Effector memory CD4-positive, alpha-beta T cell (primary cell): ENCODE measurements at regions not wholly inside any gene's neighbourhood (a gene's known extent, or its start where the extent isn't known, plus 50 kb on each side); places are given as distances from the start of the nearest gene placed in this dataset.
"Not testable (repeated sequence)": the region's sequence is repeated elsewhere in the genome, so short reads cannot be mapped to it uniquely, and the experiment has no call there.

Experiments
- DNase-seq, 3 donors: peaks; one replicate each; pipeline ENCODE4 v3.0.0-alpha.2; 2020
- H3K27ac ChIP-seq: 2 replicates; pipeline ENCODE4 v1.7.0; 2013; ENCODE audit warnings: mild to moderate bottlenecking, low read length, moderate library complexity; ENCODE audit not compliant: insufficient read depth, poor library complexity, severe bottlenecking
- H3K27me3 ChIP-seq: replicated peaks from 2 replicates; pipeline ENCODE4 v1.7.0; 2013; ENCODE audit warnings: mild to moderate bottlenecking, low read length; ENCODE audit not compliant: insufficient read depth, control insufficient read depth, poor library complexity, severe bottlenecking
- H3K36me3 ChIP-seq: 2 replicates; pipeline ENCODE4 v1.7.0; 2013; ENCODE audit warnings: mild to moderate bottlenecking, low read length, moderate library complexity; ENCODE audit not compliant: control insufficient read depth, insufficient read depth
- H3K4me1 ChIP-seq: 2 replicates; pipeline ENCODE4 v1.7.0; 2013; ENCODE audit warnings: low read length, mild to moderate bottlenecking; ENCODE audit not compliant: control insufficient read depth, insufficient read depth, poor library complexity, severe bottlenecking
- H3K4me3 ChIP-seq: 2 replicates; pipeline ENCODE4 v1.7.0; 2013; ENCODE audit warnings: low read length, low read depth, mild to moderate bottlenecking; ENCODE audit not compliant: insufficient read depth, poor library complexity, severe bottlenecking
- H3K9me3 ChIP-seq: 2 replicates; pipeline ENCODE4 v1.7.0; 2013; ENCODE audit warnings: mild to moderate bottlenecking, low read length, moderate library complexity; ENCODE audit not compliant: control insufficient read depth

GRCh38 chr4:77342170-77342810 lies 185.3 kb downstream of the CCNG2 start:
- no peaks in the 10 kb centered on the region for H3K27me3 ChIP-seq
- no peak for DNase-seq
- no peaks in the 10 kb centered on the region for H3K36me3 ChIP-seq
- no peaks in the 10 kb centered on the region for H3K9me3 ChIP-seq
- H3K4me3 ChIP-seq = no peak overlapping the region
- H3K27ac ChIP-seq = no peak overlapping the region
- H3K4me1 ChIP-seq = no peaks in the 10 kb centered on the region

GRCh38 chr4:77344001-77344400 lies 187.0 kb downstream of the CCNG2 start:
- Histone ChIP-seq H3K4me1 (no peaks in the 10 kb centered on the region), H3K36me3 (no peaks in the 10 kb centered on the region), H3K9me3 (no peaks in the 10 kb centered on the region), H3K4me3 (no peak overlapping the region), H3K27me3 (no peaks in the 10 kb centered on the region), H3K27ac (no peak overlapping the region)
- DNase-seq = no peak

GRCh38 chr4:77344784-77345183 lies 187.8 kb downstream of the CCNG2 start:
- Histone ChIP-seq H3K27ac (no peak overlapping the region), H3K9me3 (no peaks in the 10 kb centered on the region), H3K4me3 (no peak overlapping the region), H3K36me3 (no peaks in the 10 kb centered on the region), H3K4me1 (no peaks in the 10 kb centered on the region), H3K27me3 (no peaks in the 10 kb centered on the region)
- DNase-seq = no peak

GRCh38 chr4:77347351-77347966 lies 190.5 kb downstream of the CCNG2 start:
- DNase-seq = no peak
- Histone ChIP-seq H3K27me3 (no peaks in the 10 kb centered on the region), H3K9me3 (no peaks in the 10 kb centered on the region), H3K36me3 (no peaks in the 10 kb centered on the region), H3K27ac (no peak overlapping the region), H3K4me1 (no peaks in the 10 kb centered on the region), H3K4me3 (no peak overlapping the region)

- Histone ChIP-seq H3K4me3 (no peak overlapping the region), H3K36me3 (no peaks in the 10 kb centered on the region), H3K9me3 (no peaks in the 10 kb centered on the region), H3K27me3 (no peaks in the 10 kb centered on the region), H3K4me1 (no peaks in the 10 kb centered on the region), H3K27ac (no peak overlapping the region)
- no peak for DNase-seq
Measured at GRCh38 chr4:77348815-77349214, 191.8 kb downstream of the CCNG2 start.

- H3K36me3 ChIP-seq = no peaks in the 10 kb centered on the region
- no peaks in the 10 kb centered on the region for H3K4me1 ChIP-seq
- H3K27ac ChIP-seq = no peak overlapping the region
- H3K27me3 ChIP-seq = no peaks in the 10 kb centered on the region
- DNase-seq = no peak
- H3K4me3 ChIP-seq = no peak overlapping the region
- H3K9me3 ChIP-seq = no peaks in the 10 kb centered on the region
Measured at GRCh38 chr4:77349364-77349763, 192.4 kb downstream of the CCNG2 start.

- H3K4me3 ChIP-seq = no peak overlapping the region
- no peaks in the 10 kb centered on the region for H3K9me3 ChIP-seq
- no peaks in the 10 kb centered on the region for H3K36me3 ChIP-seq
- no peak overlapping the region for H3K27ac ChIP-seq
- H3K4me1 ChIP-seq = no peaks in the 10 kb centered on the region
- DNase-seq = no peak
- no peaks in the 10 kb centered on the region for H3K27me3 ChIP-seq
Measured at GRCh38 chr4:77349796-77350195, 192.8 kb downstream of the CCNG2 start.

GRCh38 chr4:77352192-77352591 lies 195.2 kb downstream of the CCNG2 start:
- no peak overlapping the region for H3K4me3 ChIP-seq
- no peaks in the 10 kb centered on the region for H3K9me3 ChIP-seq
- DNase-seq = no peak
- H3K27ac ChIP-seq = no peak overlapping the region
- no peaks in the 10 kb centered on the region for H3K27me3 ChIP-seq
- H3K4me1 ChIP-seq = no peaks in the 10 kb centered on the region
- H3K36me3 ChIP-seq = no peaks in the 10 kb centered on the region

- not testable (repeated sequence) for H3K9me3 ChIP-seq, DNase-seq, H3K4me3 ChIP-seq, H3K36me3 ChIP-seq, H3K4me1 ChIP-seq, H3K27me3 ChIP-seq, H3K27ac ChIP-seq
Measured at GRCh38 chr4:77353724-77354315, 196.8 kb downstream of the CCNG2 start.

- H3K9me3 ChIP-seq = no peaks in the 10 kb centered on the region
- no peak for DNase-seq
- no peaks in the 10 kb centered on the region for H3K4me1 ChIP-seq
- H3K27me3 ChIP-seq = no peaks in the 10 kb centered on the region
- H3K36me3 ChIP-seq = no peaks in the 10 kb centered on the region
- no peak overlapping the region for H3K27ac ChIP-seq
- H3K4me3 ChIP-seq = no peak overlapping the region
Measured at GRCh38 chr4:77354550-77354949, 197.5 kb downstream of the CCNG2 start.
